Activated T-cell treated with anti-CD3 and anti-CD28 coated beads, Interleukin-2, amount 50 U/mL, for 4 hours (primary cell): ENCODE measurements at regions not wholly inside any gene's neighbourhood (a gene's known extent, or its start where the extent isn't known, plus 50 kb on each side); places are given as distances from the start of the nearest gene placed in this dataset.
"Not testable (repeated sequence)": the region's sequence is repeated elsewhere in the genome, so short reads cannot be mapped to it uniquely, and the experiment has no call there.

Experiments used
- ATAC-seq, 2 donors: fragments of 200-7000 bp; cut with Tn5 transposase; one replicate each; pipeline ENCODE4 v1.10.0; 2021
- DNase-seq: peaks from one replicate; pipeline ENCODE4 v3.0.0-alpha.2; 2020
- H3K27me3 Mint-ChIP-seq: one replicate; pipeline ENCODE4 v1.8.0; 2021; ENCODE audit warnings: low read depth, mixed read lengths
- H3K36me3 Mint-ChIP-seq: one replicate; pipeline ENCODE4 v1.8.0; 2022; ENCODE audit warnings: mixed read lengths; ENCODE audit not compliant: insufficient read depth
- H3K4me1 Mint-ChIP-seq: one replicate; pipeline ENCODE4 v1.8.0; 2021; ENCODE audit warnings: low read depth, mixed read lengths
- H3K4me3 Mint-ChIP-seq: one replicate; pipeline ENCODE4 v1.8.0; 2021; ENCODE audit warnings: mild to moderate bottlenecking, moderate library complexity, mixed read lengths
- H3K9me3 Mint-ChIP-seq: one replicate; pipeline ENCODE4 v1.8.0; 2021; ENCODE audit warnings: mixed read lengths

GRCh38 chr12:107509421-107509820 is 176.2 kb upstream of the PWP1 start:
- no peak for DNase-seq
- Mint-ChIP-seq H3K27me3 (no peaks in the 10 kb centered on the region), H3K9me3 (no peaks in the 10 kb centered on the region), H3K4me1 (peaks cover 1% of the 10 kb centered on the region), H3K4me3 (no peak overlapping the region), H3K36me3 (peaks cover 5% of the 10 kb centered on the region)
- no peak for ATAC-seq

GRCh38 chr12:107510211-107510610 is 175.4 kb upstream of the PWP1 start:
- Mint-ChIP-seq H3K27me3 (no peaks in the 10 kb centered on the region), H3K4me1 (peaks cover 6% of the 10 kb centered on the region), H3K9me3 (no peaks in the 10 kb centered on the region), H3K36me3 (peaks cover 5% of the 10 kb centered on the region), H3K4me3 (no peak overlapping the region)
- DNase-seq, result no peak
- no peak for ATAC-seq

- no peak for ATAC-seq
- Mint-ChIP-seq H3K4me1 (peaks cover 12% of the 10 kb centered on the region), H3K4me3 (no peak overlapping the region), H3K9me3 (no peaks in the 10 kb centered on the region), H3K27me3 (no peaks in the 10 kb centered on the region), H3K36me3 (peaks cover 4% of the 10 kb centered on the region)
- no peak for DNase-seq
Measured at GRCh38 chr12:107511292-107511691, 174.3 kb upstream of the PWP1 start.

GRCh38 chr12:107512391-107512790 is 173.2 kb upstream of the PWP1 start:
- DNase-seq (no peak), ATAC-seq (no peak)
- Mint-ChIP-seq H3K36me3 (peaks cover 4% of the 10 kb centered on the region), H3K27me3 (no peaks in the 10 kb centered on the region), H3K4me1 (peaks cover 12% of the 10 kb centered on the region), H3K9me3 (no peaks in the 10 kb centered on the region), H3K4me3 (no peak overlapping the region)

- Mint-ChIP-seq H3K9me3 (no peaks in the 10 kb centered on the region), H3K36me3 (peaks cover 4% of the 10 kb centered on the region)
- ATAC-seq, result no peak
Measured at GRCh38 chr12:107513184-107513583, 172.4 kb upstream of the PWP1 start.

GRCh38 chr12:107513636-107514400 is 171.8 kb upstream of the PWP1 start:
- no peak for DNase-seq
- Mint-ChIP-seq H3K4me1 (peaks cover 12% of the 10 kb centered on the region), H3K27me3 (no peaks in the 10 kb centered on the region), H3K9me3 (no peaks in the 10 kb centered on the region), H3K36me3 (peaks cover 4% of the 10 kb centered on the region), H3K4me3 (no peak overlapping the region)
- ATAC-seq, result no peak

More at GRCh38 chr12:107513184-107513583, 172.4 kb upstream of the PWP1 start:
- Mint-ChIP-seq H3K4me1 (peaks cover 12% of the 10 kb centered on the region), H3K4me3 (no peak overlapping the region), H3K27me3 (no peaks in the 10 kb centered on the region)
- no peak for DNase-seq

GRCh38 chr12:107514887-107515445 is 170.6 kb upstream of the PWP1 start:
- Mint-ChIP-seq H3K4me1 (peaks cover 12% of the 10 kb centered on the region), H3K36me3 (peaks cover 11% of the 10 kb centered on the region), H3K4me3 (no peak overlapping the region), H3K9me3 (no peaks in the 10 kb centered on the region), H3K27me3 (no peaks in the 10 kb centered on the region)
- no peak for ATAC-seq
- no peak for DNase-seq

- Mint-ChIP-seq H3K4me3 (no peak overlapping the region), H3K4me1 (peaks cover 12% of the 10 kb centered on the region), H3K36me3 (peaks cover 15% of the 10 kb centered on the region), H3K27me3 (no peaks in the 10 kb centered on the region), H3K9me3 (no peaks in the 10 kb centered on the region)
- DNase-seq, result no peak
- peak; percentile 77 to 79 for ATAC-seq
Measured at GRCh38 chr12:107515446-107515958, 170.1 kb upstream of the PWP1 start.

GRCh38 chr12:107517816-107518215 is 167.8 kb upstream of the PWP1 start:
- ATAC-seq, H3K4me3 Mint-ChIP-seq, H3K9me3 Mint-ChIP-seq, DNase-seq, H3K27me3 Mint-ChIP-seq: not testable (repeated sequence)
- Mint-ChIP-seq H3K36me3 (peaks cover 32% of the 10 kb centered on the region), H3K4me1 (peaks cover 12% of the 10 kb centered on the region)

GRCh38 chr12:107518868-107519267 is 166.7 kb upstream of the PWP1 start:
- no peak for ATAC-seq
- Mint-ChIP-seq H3K27me3 (no peaks in the 10 kb centered on the region), H3K4me3 (no peak overlapping the region), H3K4me1 (peaks cover 11% of the 10 kb centered on the region), H3K9me3 (peaks cover 8% of the 10 kb centered on the region), H3K36me3 (peaks cover 34% of the 10 kb centered on the region)
- DNase-seq, result no peak

GRCh38 chr12:107519906-107520859 is 165.4 kb upstream of the PWP1 start:
- H3K4me3 Mint-ChIP-seq, result no peak overlapping the region
- H3K9me3 Mint-ChIP-seq, result peaks cover 8% of the 10 kb centered on the region
- no peaks in the 10 kb centered on the region for H3K27me3 Mint-ChIP-seq
- peaks cover 34% of the 10 kb centered on the region for H3K36me3 Mint-ChIP-seq
- ATAC-seq, result no peak
- DNase-seq, result no peak
- peaks cover 7% of the 10 kb centered on the region for H3K4me1 Mint-ChIP-seq

GRCh38 chr12:107521826-107522355 is 163.7 kb upstream of the PWP1 start:
- H3K36me3 Mint-ChIP-seq, result peaks cover 30% of the 10 kb centered on the region
- H3K27me3 Mint-ChIP-seq, result no peaks in the 10 kb centered on the region
- no peak overlapping the region for H3K4me3 Mint-ChIP-seq
- ATAC-seq (no peak), DNase-seq (no peak)
- H3K9me3 Mint-ChIP-seq, result peaks cover 8% of the 10 kb centered on the region
- H3K4me1 Mint-ChIP-seq, result no peaks in the 10 kb centered on the region

- no peak overlapping the region for H3K4me3 Mint-ChIP-seq
- ATAC-seq (no peak), DNase-seq (no peak)
- H3K9me3 Mint-ChIP-seq, result peaks cover 8% of the 10 kb centered on the region
- peaks cover 32% of the 10 kb centered on the region for H3K36me3 Mint-ChIP-seq
- H3K27me3 Mint-ChIP-seq, result no peaks in the 10 kb centered on the region
- no peaks in the 10 kb centered on the region for H3K4me1 Mint-ChIP-seq
Measured at GRCh38 chr12:107522692-107523477, 162.7 kb upstream of the PWP1 start.
